K562 (cell line): ENCODE measurements at regions not wholly inside any gene's neighbourhood (a gene's known extent, or its start where the extent isn't known, plus 50 kb on each side); places are given as distances from the start of the nearest gene placed in this dataset.

Source experiments
- ATAC-seq: fragments of 200-7000 bp; cut with Tn5 transposase; 3 replicates; pipeline ENCODE4 v1.9.1; 2020; ENCODE audit warnings: moderate library complexity
- BruUV-seq: library from RNA; stranded (reverse); fragments of 400-500 nt; replicated peaks from 2 replicates; lab custom pipeline; 2021; lab: Mats Ljungman, UMichigan
- CTCF ChIA-PET: fragments of 300-600 bp; formaldehyde crosslinking; extraction: SDS; loops from one replicate; lab custom pipeline; 2021; ENCODE audit warnings: low intra/inter-chr PET ratio; lab: Yijun Ruan, JAX
- POLR2A ChIA-PET: fragments of 300-600, 350-650 bp; sonication (Branson Sonifier 250); formaldehyde crosslinking; extraction: SDS; loops from one replicate; lab custom pipeline; 2021; ENCODE audit warnings: antibody characterized with exemption, inconsistent platforms; lab: Yijun Ruan, JAX
- DNase-seq, 4 experiments: peaks; one replicate each; pipeline versions ENCODE4 v3.0.0 to v3.0.0-alpha.2; 2011 to 2018; ENCODE audit warnings: low spot score in 3 of 4, mixed read lengths in 3 of 4; ENCODE audit errors: extremely low read depth in 1 of 4
- FAIRE-seq: peaks from 2 replicates; lab custom pipeline; 2011; peaks lifted over from hg19 to GRCh38; lab: Jason Lieb, UNC
- H2AFZ ChIP-seq: 2 replicates; pipeline ENCODE4 v1.6.0; 2011; ENCODE audit warnings: low read depth, low read length, control low read depth, inconsistent platforms
- H3K27ac ChIP-seq: fragments of 200-600 bp; 3 replicates; pipeline ENCODE4 v1.8.0; 2011; ENCODE audit warnings: low read depth, mild to moderate bottlenecking, control low read depth, inconsistent platforms, low read length, moderate library complexity, mixed read lengths; ENCODE audit errors: extremely low read depth
- H3K27me3 ChIP-seq, 2 experiments: fragments of 300-600 bp in 1 of 2; 2 replicates in 1 of 2; 3 replicates in 1 of 2; pipeline versions ENCODE4 v1.6.0 to v1.8.0; 2011; ENCODE audit warnings: inconsistent platforms in 2 of 2, low read length in 2 of 2, mild to moderate bottlenecking in 1 of 2, mixed read lengths in 1 of 2, moderate library complexity in 1 of 2; ENCODE audit not compliant: control insufficient read depth in 2 of 2, insufficient read depth in 2 of 2
- H3K36me3 ChIP-seq: fragments of 300-600 bp; 3 replicates; pipeline ENCODE4 v1.8.0; 2011; ENCODE audit warnings: mild to moderate bottlenecking, low read length, inconsistent platforms; ENCODE audit not compliant: control insufficient read depth, insufficient read depth
- H3K4me1 ChIP-seq, 2 experiments: fragments of 200-600 bp in 1 of 2; replicated peaks in 1 of 2; 2 replicates in 1 of 2; 3 replicates in 1 of 2; pipeline versions ENCODE4 v1.5.1 to v1.8.0; 2011; ENCODE audit warnings: inconsistent platforms in 2 of 2, low read length in 2 of 2, mild to moderate bottlenecking in 1 of 2, mixed read lengths in 1 of 2, moderate library complexity in 1 of 2; ENCODE audit not compliant: control insufficient read depth in 2 of 2, insufficient read depth in 2 of 2
- H3K4me2 ChIP-seq: 2 replicates; pipeline ENCODE4 v1.6.1; 2011; ENCODE audit warnings: low read length, control low read depth, inconsistent platforms, mixed read lengths; ENCODE audit not compliant: insufficient read depth
- H3K4me3 ChIP-seq: fragments of 200-600 bp; sonication (generic), shearing (Covaris generic); 2 replicates; pipeline ENCODE4 v1.5.1; 2016; ENCODE audit warnings: control low read depth, inconsistent platforms
- H3K79me2 ChIP-seq: fragments of 200-600 bp; 3 replicates; pipeline ENCODE4 v1.8.0; 2011; ENCODE audit warnings: low read length, inconsistent platforms; ENCODE audit not compliant: control insufficient read depth, insufficient read depth
- H3K9ac ChIP-seq, 2 experiments: 2 replicates each; pipeline versions ENCODE4 v1.6.0 to v1.6.1; 2011; ENCODE audit warnings: low read depth in 2 of 2, low read length in 2 of 2, control low read depth in 1 of 2, inconsistent platforms in 1 of 2, mild to moderate bottlenecking in 1 of 2, mixed read lengths in 1 of 2; ENCODE audit not compliant: insufficient read depth in 1 of 2
- H3K9me1 ChIP-seq: one replicate; pipeline ENCODE4 v1.6.0; 2011; ENCODE audit warnings: inconsistent platforms, mild to moderate bottlenecking, low read length, moderate library complexity; ENCODE audit not compliant: control insufficient read depth, insufficient read depth
- H3K9me3 ChIP-seq: replicated peaks from 2 replicates; pipeline ENCODE4 v1.5.1; 2011; ENCODE audit warnings: low read depth, low read length, inconsistent platforms; ENCODE audit not compliant: control insufficient read depth, insufficient read depth
- H4K20me1 ChIP-seq: replicated peaks from 2 replicates; pipeline ENCODE4 v1.6.1; 2011; ENCODE audit warnings: low read length, inconsistent platforms, mixed read lengths; ENCODE audit not compliant: control insufficient read depth, insufficient read depth
- ELF2 ChIP-seq: fragments of 250-450 bp; sonication (Bioruptor Pico); IDR thresholded peaks from 2 replicates; pipeline ENCODE4 v1.5.0; 2021; ENCODE audit warnings: mild to moderate bottlenecking
- ETV5 ChIP-seq: sonication (generic); formaldehyde crosslinking; IDR thresholded peaks from 2 replicates; pipeline ENCODE4 v1.4.0; 2020; ENCODE audit warnings: low read depth, mild to moderate bottlenecking, missing genetic modification reagents
- MED1 ChIP-seq: sonication (generic); formaldehyde crosslinking; IDR thresholded peaks from 2 replicates; pipeline ENCODE4 v1.8.1; 2023; ENCODE audit warnings: missing genetic modification reagents, borderline replicate concordance
- MEF2D ChIP-seq: conservative IDR thresholded peaks from 2 replicates; pipeline ENCODE4 v1.6.1; 2016; ENCODE audit warnings: low read depth, missing genetic modification characterization, missing compliant biosample characterization
- NFE2 ChIP-seq: IDR thresholded peaks from 2 replicates; pipeline ENCODE4 v1.6.1; 2014; ENCODE audit warnings: antibody characterized with exemption, low read depth
- PTTG1 ChIP-seq: fragments of 450-650 bp; IDR thresholded peaks from 2 replicates; pipeline ENCODE4 v1.6.1; 2016; ENCODE audit warnings: low read depth, mild to moderate bottlenecking, missing genetic modification characterization, missing compliant biosample characterization
- RAD51 ChIP-seq: fragments of 450-650 bp; IDR thresholded peaks from 2 replicates; pipeline ENCODE4 v1.7.1; 2016; ENCODE audit warnings: low read depth, mild to moderate bottlenecking, borderline replicate concordance
- RCOR1 ChIP-seq, 2 experiments: IDR thresholded peaks; 2 replicates each; pipeline ENCODE4 v1.6.1; 2012; ENCODE audit warnings: low read depth in 2 of 2, low read length in 2 of 2, borderline replicate concordance in 1 of 2, improper control_type of control experiment in 1 of 2
- SP2 ChIP-seq: IDR thresholded peaks from 2 replicates; pipeline ENCODE4 v1.6.1; 2011; ENCODE audit warnings: mild to moderate bottlenecking, low read depth, low read length, moderate library complexity; ENCODE audit not compliant: poor library complexity, severe bottlenecking; ENCODE audit errors: extremely low read depth
- SRF ChIP-seq, 2 experiments: fragments of 250-450, 450-650 bp in 1 of 2; sonication (Bioruptor Pico) in 1 of 2; sonication (generic) in 1 of 2; formaldehyde crosslinking; IDR thresholded peaks; 2 replicates each; pipeline versions ENCODE4 v1.5.0 to v1.5.1; 2020 to 2022; ENCODE audit warnings: mild to moderate bottlenecking in 1 of 2, missing genetic modification reagents in 1 of 2
- TAL1 ChIP-seq: fragments of 450-650 bp; IDR thresholded peaks from 2 replicates; pipeline ENCODE4 v1.6.1; 2016; ENCODE audit warnings: mild to moderate bottlenecking
- TEAD2 ChIP-seq: fragments of 450-650 bp; IDR thresholded peaks from 2 replicates; pipeline ENCODE4 v1.6.1; 2016; ENCODE audit warnings: missing genetic modification characterization, control low read depth, missing compliant biosample characterization
- TRIM28 ChIP-seq: fragments of 450-650 bp; IDR thresholded peaks from 2 replicates; pipeline ENCODE4 v1.6.1; 2017
- ZNF24 ChIP-seq: fragments of 450-650 bp; IDR thresholded peaks from 2 replicates; pipeline ENCODE4 v1.6.1; 2016
- ZNF3 ChIP-seq: fragments of 250-450 bp; sonication (Bioruptor Pico); IDR thresholded peaks from 2 replicates; pipeline ENCODE4 v1.5.0; 2021; ENCODE audit warnings: mild to moderate bottlenecking, moderate library complexity
- ZNF668 ChIP-seq: fragments of 250-450 bp; sonication (Bioruptor Pico); IDR thresholded peaks from 2 replicates; pipeline ENCODE4 v1.8.0; 2022; ENCODE audit warnings: mild to moderate bottlenecking, inconsistent platforms
- ZNF77 ChIP-seq: fragments of 250-450 bp; sonication (Bioruptor Pico); IDR thresholded peaks from 2 replicates; pipeline ENCODE4 v1.5.0; 2020
- WGBS: fragments of 100-300 bp; shearing (Covaris generic); methylation state at CpG from one replicate; pipeline ENCODE4 v1.1.6; 2016; ENCODE audit warnings: low coverage, mixed read lengths; ENCODE audit not compliant: insufficient coverage; ENCODE audit errors: missing lambda C conversion rate; 5-methylcytosine and 5-hydroxymethylcytosine counted together
- in situ Hi-C: fragments of 300-500 bp; cut with MboI; formaldehyde crosslinking; loops from 4 replicates; pipeline ENCODE4 v1.15.0; 2018; ENCODE audit warnings: inconsistent platforms, mixed read lengths
- intact Hi-C: fragments of 100-400 bp; cut with micrococcal nuclease; formaldehyde crosslinking; loops from 2 replicates; pipeline ENCODE4 v1.14.2; 2022
- TF ChIP-seq, protein P1 (sequence below): fragments of 450-650 bp; formaldehyde crosslinking; IDR thresholded peaks from 2 replicates; pipeline ENCODE4 v1.4.0; 2022; ENCODE audit warnings: missing genetic modification characterization
- TF ChIP-seq, protein P2 (sequence below): fragments of 250-450 bp; sonication (Bioruptor Pico); IDR thresholded peaks from 2 replicates; pipeline ENCODE4 v1.8.0; 2021; ENCODE audit warnings: borderline replicate concordance, mild to moderate bottlenecking, moderate library complexity; ENCODE audit not compliant: poor library complexity, severe bottlenecking
- TF ChIP-seq, protein P3 (sequence below), 3 experiments: IDR thresholded peaks in 2 of 3; conservative IDR thresholded peaks in 1 of 3; 2 replicates each; pipeline ENCODE4 v1.5.1; 2011 to 2012; ENCODE audit warnings: low read length in 3 of 3, mild to moderate bottlenecking in 3 of 3, control low read depth in 2 of 3, improper control_type of control experiment in 1 of 3, inconsistent platforms in 1 of 3, low read depth in 1 of 3, mixed read lengths in 1 of 3, moderate library complexity in 1 of 3; ENCODE audit not compliant: insufficient read depth in 2 of 3

DNA sequence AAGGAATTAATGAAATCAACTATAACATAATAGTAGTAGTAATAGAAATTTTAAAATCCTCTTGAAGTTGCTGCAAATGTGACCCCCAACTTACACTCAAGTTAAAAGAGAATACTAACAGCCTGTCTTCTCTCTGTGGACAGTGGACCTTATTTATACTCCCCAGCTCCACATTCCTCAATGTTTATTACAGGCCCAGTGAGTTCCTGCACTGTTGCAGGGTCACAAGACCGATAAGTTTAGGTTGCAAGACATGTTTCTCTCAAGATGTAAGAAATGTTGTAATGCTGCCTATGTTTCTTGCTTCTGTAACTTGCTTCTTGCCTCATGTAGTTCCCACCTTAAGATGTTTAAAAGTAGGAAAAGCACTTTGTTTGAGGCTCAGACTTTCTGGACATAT lies 888.1 kb downstream of the PDCD6IP start (continued):
- TF ChIP-seq, protein P1, sequence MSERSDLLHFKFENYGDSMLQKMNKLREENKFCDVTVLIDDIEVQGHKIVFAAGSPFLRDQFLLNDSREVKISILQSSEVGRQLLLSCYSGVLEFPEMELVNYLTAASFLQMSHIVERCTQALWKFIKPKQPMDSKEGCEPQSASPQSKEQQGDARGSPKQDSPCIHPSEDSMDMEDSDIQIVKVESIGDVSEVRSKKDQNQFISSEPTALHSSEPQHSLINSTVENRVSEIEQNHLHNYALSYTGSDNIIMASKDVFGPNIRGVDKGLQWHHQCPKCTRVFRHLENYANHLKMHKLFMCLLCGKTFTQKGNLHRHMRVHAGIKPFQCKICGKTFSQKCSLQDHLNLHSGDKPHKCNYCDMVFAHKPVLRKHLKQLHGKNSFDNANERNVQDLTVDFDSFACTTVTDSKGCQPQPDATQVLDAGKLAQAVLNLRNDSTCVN: no peak
- TF ChIP-seq TAL1: no peak

DNA sequence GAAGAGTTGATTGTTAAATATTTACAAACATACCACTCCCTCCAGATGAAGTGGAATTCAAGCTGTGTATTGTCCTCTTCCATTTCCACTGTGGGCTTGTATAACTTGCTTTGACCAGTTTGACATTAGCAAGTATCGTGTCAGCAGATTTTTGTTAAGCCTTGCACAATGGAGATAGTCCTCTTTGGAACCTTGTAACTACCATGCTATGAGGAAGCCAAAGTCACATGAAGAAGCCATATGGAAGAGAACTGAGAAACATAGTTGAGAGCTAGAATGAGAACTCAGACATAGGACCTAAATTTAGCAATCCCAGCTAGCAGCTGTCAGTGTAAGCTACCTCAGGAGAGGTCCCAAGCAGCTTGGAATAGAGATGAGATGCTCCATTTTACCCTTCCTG lies 889.2 kb downstream of the PDCD6IP start:
- Histone ChIP-seq H3K9me3 (no peaks in the 10 kb centered on the region), H3K9me1 (no peaks in the 10 kb centered on the region), H4K20me1 (no peaks in the 10 kb centered on the region), H3K4me1 (no peaks in the 10 kb centered on the region), H3K4me2 (no peak overlapping the region), H3K4me3 (no peak overlapping the region), H3K27me3 (no peaks in the 10 kb centered on the region), H2AFZ (no peak overlapping the region), H3K36me3 (no peaks in the 10 kb centered on the region), H3K27ac (no peak overlapping the region), H3K79me2 (no peaks in the 10 kb centered on the region), H3K9ac (no peak overlapping the region)
- intact Hi-C loops: loop anchor here (10.0 kb wide), 1 partner anchor 673 kb away; no protein-coding TSS in a partner anchor
- DNase-seq (no peak), ATAC-seq (no peak), FAIRE-seq (no peak)
- in situ Hi-C loops: loop anchor here (5.0 to 25.0 kb wide), 2 partner anchors 675 to 805 kb away; no protein-coding TSS in a partner anchor
- TF ChIP-seq RCOR1 (IDR thresholded peaks at IDR 0.05; ENCODE audit: borderline replicate concordance in 1 of 2, low read depth in 2 of 2, low read length in 2 of 2) (no peak), SRF (CRISPR knock-in tag; IDR thresholded peaks at IDR 0.05) (no peak), ZNF668 (CRISPR knock-in tag) (no peak), ZNF77 (CRISPR knock-in tag) (no peak), TEAD2 (tag) (no peak), ETV5 (CRISPR knock-in tag) (no peak), TRIM28 (no peak), NFE2 (no peak), ZNF24 (no peak), MEF2D (no peak), SP2 (no peak), MED1 (no peak), ZNF3 (CRISPR knock-in tag) (no peak), ELF2 (CRISPR knock-in tag) (no peak), PTTG1 (tag) (no peak), RAD51 (no peak)
- TF ChIP-seq, protein P2, sequence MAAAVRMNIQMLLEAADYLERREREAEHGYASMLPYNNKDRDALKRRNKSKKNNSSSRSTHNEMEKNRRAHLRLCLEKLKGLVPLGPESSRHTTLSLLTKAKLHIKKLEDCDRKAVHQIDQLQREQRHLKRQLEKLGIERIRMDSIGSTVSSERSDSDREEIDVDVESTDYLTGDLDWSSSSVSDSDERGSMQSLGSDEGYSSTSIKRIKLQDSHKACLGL: no peak
- TF ChIP-seq, protein P3, sequence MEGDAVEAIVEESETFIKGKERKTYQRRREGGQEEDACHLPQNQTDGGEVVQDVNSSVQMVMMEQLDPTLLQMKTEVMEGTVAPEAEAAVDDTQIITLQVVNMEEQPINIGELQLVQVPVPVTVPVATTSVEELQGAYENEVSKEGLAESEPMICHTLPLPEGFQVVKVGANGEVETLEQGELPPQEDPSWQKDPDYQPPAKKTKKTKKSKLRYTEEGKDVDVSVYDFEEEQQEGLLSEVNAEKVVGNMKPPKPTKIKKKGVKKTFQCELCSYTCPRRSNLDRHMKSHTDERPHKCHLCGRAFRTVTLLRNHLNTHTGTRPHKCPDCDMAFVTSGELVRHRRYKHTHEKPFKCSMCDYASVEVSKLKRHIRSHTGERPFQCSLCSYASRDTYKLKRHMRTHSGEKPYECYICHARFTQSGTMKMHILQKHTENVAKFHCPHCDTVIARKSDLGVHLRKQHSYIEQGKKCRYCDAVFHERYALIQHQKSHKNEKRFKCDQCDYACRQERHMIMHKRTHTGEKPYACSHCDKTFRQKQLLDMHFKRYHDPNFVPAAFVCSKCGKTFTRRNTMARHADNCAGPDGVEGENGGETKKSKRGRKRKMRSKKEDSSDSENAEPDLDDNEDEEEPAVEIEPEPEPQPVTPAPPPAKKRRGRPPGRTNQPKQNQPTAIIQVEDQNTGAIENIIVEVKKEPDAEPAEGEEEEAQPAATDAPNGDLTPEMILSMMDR (IDR thresholded peaks at IDR 0.05 in 2 of 3, conservative IDR thresholded peaks at IDR 0.05 in 1 of 3; ENCODE audit: insufficient read depth in 2 of 3, low read depth in 1 of 3, low read length in 3 of 3): no peak
- ChIA-PET CTCF (no interaction called here), POLR2A (no interaction called here)
- 0% methylated on average over 1 of the region's 1 CpG for WGBS
- no TSS peak for BruUV-seq
